Omental fat pad (tissue), 3 donors: ENCODE measurements at regions not wholly inside any gene's neighbourhood (a gene's known extent, or its start where the extent isn't known, plus 50 kb on each side); places are given as distances from the start of the nearest gene placed in this dataset.

Experiments used
- ATAC-seq: fragments of 150-250 bp; one replicate; pipeline ENCODE4 v1.9.1; 2016; ENCODE audit warnings: mild to moderate bottlenecking, moderate library complexity; ENCODE audit not compliant: low FRiP score
- DNase-seq: peaks from one replicate; pipeline ENCODE4 v3.0.0-alpha.2; 2019; ENCODE audit warnings: low spot score
- TF ChIP-seq, protein P1 (sequence below), 3 donors: fragments of 450-650 bp; IDR thresholded peaks; one replicate each; pipeline ENCODE4 v1.5.1; 2016 to 2017; ENCODE audit warnings: antibody characterized with exemption in 3 of 3, mild to moderate bottlenecking in 3 of 3, moderate library complexity in 2 of 3

DNA sequence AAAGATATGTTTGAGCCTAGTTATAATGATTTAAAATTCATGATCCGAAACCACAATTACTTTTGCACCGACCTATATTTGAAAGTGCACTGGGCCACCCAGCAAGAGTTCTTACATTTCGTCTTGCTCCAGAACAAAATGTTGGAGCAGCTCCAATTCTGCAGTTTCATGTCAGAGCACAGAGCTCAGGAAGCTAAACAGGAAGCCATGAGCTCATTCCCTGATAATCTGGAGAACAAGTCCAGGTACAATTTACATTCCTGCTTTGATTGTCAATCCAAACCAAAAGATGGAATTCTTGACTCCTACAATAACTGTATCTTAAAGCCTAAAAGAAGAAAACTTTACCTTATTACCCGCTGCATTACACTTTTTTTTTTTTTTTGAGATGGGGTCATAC is 131.8 kb downstream of the KCTD12 start:
- no peak for ATAC-seq
- no peak for DNase-seq
- TF ChIP-seq, protein P1, sequence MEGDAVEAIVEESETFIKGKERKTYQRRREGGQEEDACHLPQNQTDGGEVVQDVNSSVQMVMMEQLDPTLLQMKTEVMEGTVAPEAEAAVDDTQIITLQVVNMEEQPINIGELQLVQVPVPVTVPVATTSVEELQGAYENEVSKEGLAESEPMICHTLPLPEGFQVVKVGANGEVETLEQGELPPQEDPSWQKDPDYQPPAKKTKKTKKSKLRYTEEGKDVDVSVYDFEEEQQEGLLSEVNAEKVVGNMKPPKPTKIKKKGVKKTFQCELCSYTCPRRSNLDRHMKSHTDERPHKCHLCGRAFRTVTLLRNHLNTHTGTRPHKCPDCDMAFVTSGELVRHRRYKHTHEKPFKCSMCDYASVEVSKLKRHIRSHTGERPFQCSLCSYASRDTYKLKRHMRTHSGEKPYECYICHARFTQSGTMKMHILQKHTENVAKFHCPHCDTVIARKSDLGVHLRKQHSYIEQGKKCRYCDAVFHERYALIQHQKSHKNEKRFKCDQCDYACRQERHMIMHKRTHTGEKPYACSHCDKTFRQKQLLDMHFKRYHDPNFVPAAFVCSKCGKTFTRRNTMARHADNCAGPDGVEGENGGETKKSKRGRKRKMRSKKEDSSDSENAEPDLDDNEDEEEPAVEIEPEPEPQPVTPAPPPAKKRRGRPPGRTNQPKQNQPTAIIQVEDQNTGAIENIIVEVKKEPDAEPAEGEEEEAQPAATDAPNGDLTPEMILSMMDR (IDR thresholded peaks at IDR 0.05) = no peak

- TF ChIP-seq, protein P1 (IDR thresholded peaks at IDR 0.05) = no peak
- DNase-seq = no peak
- no peak for ATAC-seq
Observed at GRCh38 chr13:76751278-76751677, 134.9 kb downstream of the KCTD12 start.

- DNase-seq = no peak
- TF ChIP-seq, protein P1 (IDR thresholded peaks at IDR 0.05) = no peak
- ATAC-seq = no peak
Observed at GRCh38 chr13:76750126-76750525, 136.1 kb downstream of the KCTD12 start.

DNA sequence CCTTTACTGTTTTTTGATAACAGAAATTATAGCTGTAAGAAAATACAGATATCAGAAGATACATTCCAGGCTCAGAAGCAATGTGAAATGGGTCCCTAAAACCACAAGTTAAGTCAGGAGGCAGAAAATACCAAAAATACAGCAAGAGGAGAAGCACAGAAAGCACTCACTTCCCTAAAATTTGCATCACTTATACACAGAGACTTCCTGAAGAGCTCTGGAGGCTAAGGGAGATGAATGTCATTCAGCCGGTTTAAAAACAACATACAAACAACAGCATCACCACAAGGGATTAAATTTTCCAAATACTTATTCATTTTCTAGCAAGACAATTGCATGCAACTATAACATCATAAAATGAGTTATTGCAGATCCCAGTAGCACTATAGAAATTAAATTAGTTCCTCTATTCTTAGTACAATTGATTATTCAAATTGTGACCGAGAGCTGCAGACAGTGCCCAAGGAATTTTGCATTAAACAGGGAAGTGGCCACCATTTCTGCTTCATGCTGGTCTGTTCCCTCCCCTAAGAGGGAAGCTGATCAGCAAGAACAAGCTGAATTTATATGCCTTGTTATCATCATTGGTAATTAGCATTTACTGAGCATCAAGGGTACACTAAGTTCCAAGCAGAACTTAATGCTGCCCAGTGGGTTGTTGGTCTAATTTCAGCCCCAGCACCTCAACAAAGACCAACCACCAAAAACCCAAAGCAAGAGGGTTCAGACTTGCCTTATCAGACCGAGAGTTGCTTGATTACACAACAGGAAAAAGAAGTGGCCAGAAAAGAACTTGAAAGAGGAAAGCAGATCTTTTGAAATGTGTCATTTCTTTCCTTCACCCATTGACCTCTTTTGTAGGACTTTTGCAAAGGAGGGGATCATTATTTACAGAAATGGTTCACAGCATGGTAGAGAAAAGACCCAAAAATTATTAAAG is 140.7 kb downstream of the KCTD12 start:
- DNase-seq (no peak), ATAC-seq (no peak)
- TF ChIP-seq, protein P1 (IDR thresholded peaks at IDR 0.05) = no peak

GRCh38 chr13:76741624-76742023 is 144.6 kb downstream of the KCTD12 start:
- DNase-seq (no peak), ATAC-seq (no peak)
- TF ChIP-seq, protein P1 (IDR thresholded peaks at IDR 0.05) = no peak

- DNase-seq (no peak), ATAC-seq (no peak)
- TF ChIP-seq, protein P1 (IDR thresholded peaks at IDR 0.05) = no peak
Observed at GRCh38 chr13:76741046-76741445, 145.2 kb downstream of the KCTD12 start.

DNA sequence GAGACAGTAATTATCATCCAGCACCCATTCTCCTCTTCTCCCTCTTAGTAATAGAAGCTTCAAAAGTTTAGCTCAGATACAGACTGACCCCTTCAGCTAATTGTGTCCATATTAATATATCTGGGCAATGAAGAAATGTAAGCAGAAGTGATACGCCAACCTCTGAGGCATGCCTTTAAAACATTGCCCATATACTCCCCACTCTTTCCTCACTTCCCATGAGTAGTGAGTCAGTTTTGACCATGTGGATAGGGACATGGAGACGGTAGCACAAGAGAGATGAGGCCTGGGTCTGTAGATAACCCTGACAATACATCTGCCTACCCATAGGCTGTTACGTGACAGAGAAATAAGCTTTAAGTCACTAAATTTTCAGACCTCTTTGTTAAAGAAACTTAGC is 147.6 kb downstream of the KCTD12 start:
- DNase-seq (no peak), ATAC-seq (no peak)
- TF ChIP-seq, protein P1 (IDR thresholded peaks at IDR 0.05) = no peak
